ENCODE measurements at regions not wholly inside any gene's neighbourhood (a gene's known extent, or its start where the extent isn't known, plus 50 kb on each side); places are given as distances from the start of the nearest gene placed in this dataset.

GRCh38 chr5:77157732-77158532, 52.5 kb upstream of the PDE8B start:
- Histone ChIP-seq H3K9me3 (ENCODE audit: low read depth) (no peaks in the 10 kb centered on the region), H3K36me3 (ENCODE audit: low read depth) (no peaks in the 10 kb centered on the region), H3K27me3 (replicated peaks; ENCODE audit: insufficient read depth) (no peaks in the 10 kb centered on the region), H3F3A (ENCODE audit: insufficient read depth) (no peaks in the 10 kb centered on the region), H2AFZ (no peak overlapping the region), H3K4me1 (ENCODE audit: insufficient read depth) (no peaks in the 10 kb centered on the region), H3K9ac (no peak overlapping the region), H3K79me2 (ENCODE audit: insufficient read depth) (no peaks in the 10 kb centered on the region), H3K4me2 (ENCODE audit: unreplicated experiment) (no peak overlapping the region), H4K20me1 (ENCODE audit: insufficient read depth) (no peaks in the 10 kb centered on the region), H3K4me3 (no peak overlapping the region), H3K27ac (no peak overlapping the region), H3K9me2 (ENCODE audit: insufficient read depth) (no peaks in the 10 kb centered on the region)
- no peak for DNase-seq
- TF ChIP-seq EZH2 (IDR thresholded peaks at IDR 0.05; ENCODE audit: insufficient read depth, poor library complexity, severe bottlenecking) (no peak), EZH2phosphoT487 (IDR thresholded peaks at IDR 0.05; ENCODE audit: insufficient read depth, low read depth) (no peak)
- 13 to 18% methylated on average over 5 of the region's 5 CpGs for whole genome bisulfite sequencing, 2 experiments (ENCODE audit: low coverage in 1 of 2, low lambda C conversion rate in 2 of 2, missing lambda C conversion rate in 2 of 2)
- in situ Hi-C loops (cut with MboI), result no loop called here

- no peak for TF ChIP-seq EZH2phosphoT487 (IDR thresholded peaks at IDR 0.05; ENCODE audit: insufficient read depth, low read depth)
- no peak for TF ChIP-seq EZH2 (IDR thresholded peaks at IDR 0.05; ENCODE audit: insufficient read depth, poor library complexity, severe bottlenecking)
- Histone ChIP-seq H2AFZ (no peak overlapping the region), H3K9ac (no peak overlapping the region), H3F3A (ENCODE audit: insufficient read depth) (no peaks in the 10 kb centered on the region), H3K4me2 (ENCODE audit: unreplicated experiment) (no peak overlapping the region), H4K20me1 (ENCODE audit: insufficient read depth) (no peaks in the 10 kb centered on the region), H3K27ac (no peak overlapping the region), H3K4me3 (no peak overlapping the region), H3K4me1 (ENCODE audit: insufficient read depth) (no peaks in the 10 kb centered on the region), H3K27me3 (replicated peaks; ENCODE audit: insufficient read depth) (0 out of 2 replicates have a peak, but pooled peaks cover 4% of the 10 kb centered on the region), H3K79me2 (ENCODE audit: insufficient read depth) (no peaks in the 10 kb centered on the region), H3K9me3 (ENCODE audit: low read depth) (no peaks in the 10 kb centered on the region), H3K36me3 (ENCODE audit: low read depth) (no peaks in the 10 kb centered on the region), H3K9me2 (ENCODE audit: insufficient read depth) (no peaks in the 10 kb centered on the region)
- in situ Hi-C loops (cut with MboI), result no loop called here
- 92 to 94% methylated on average over 3 of the region's 3 CpGs for WGBS, 2 experiments (ENCODE audit: low coverage in 1 of 2, low lambda C conversion rate in 2 of 2, missing lambda C conversion rate in 2 of 2)
- no peak for DNase-seq
These were observed 54.1 kb upstream of the PDE8B start for GRCh38 chr5:77156379-77156778.

- in situ Hi-C loops (cut with MboI), result no loop called here
- Histone ChIP-seq H3K79me2 (ENCODE audit: insufficient read depth) (no peaks in the 10 kb centered on the region), H2AFZ (no peak overlapping the region), H3K4me2 (ENCODE audit: unreplicated experiment) (no peak overlapping the region), H3K9me3 (ENCODE audit: low read depth) (no peaks in the 10 kb centered on the region), H3F3A (ENCODE audit: insufficient read depth) (no peaks in the 10 kb centered on the region), H3K4me1 (ENCODE audit: insufficient read depth) (no peaks in the 10 kb centered on the region), H4K20me1 (ENCODE audit: insufficient read depth) (no peaks in the 10 kb centered on the region), H3K36me3 (ENCODE audit: low read depth) (no peaks in the 10 kb centered on the region), H3K4me3 (no peak overlapping the region), H3K9me2 (ENCODE audit: insufficient read depth) (no peaks in the 10 kb centered on the region), H3K27me3 (replicated peaks; ENCODE audit: insufficient read depth) (0 out of 2 replicates have a peak, but pooled peaks cover 4% of the 10 kb centered on the region), H3K27ac (no peak overlapping the region), H3K9ac (no peak overlapping the region)
- no peak for DNase-seq
- 82 to 85% methylated on average over 8 of the region's 8 CpGs for WGBS, 2 experiments (ENCODE audit: low coverage in 1 of 2, low lambda C conversion rate in 2 of 2, missing lambda C conversion rate in 2 of 2)
- TF ChIP-seq EZH2phosphoT487 (IDR thresholded peaks at IDR 0.05; ENCODE audit: insufficient read depth, low read depth), result no peak
- no peak for TF ChIP-seq EZH2 (IDR thresholded peaks at IDR 0.05; ENCODE audit: insufficient read depth, poor library complexity, severe bottlenecking)
These were observed 55.2 kb upstream of the PDE8B start for GRCh38 chr5:77155179-77155785.

- Histone ChIP-seq H3K4me3 (no peak overlapping the region), H3K9ac (no peak overlapping the region), H3K79me2 (ENCODE audit: insufficient read depth) (no peaks in the 10 kb centered on the region), H3K9me2 (ENCODE audit: insufficient read depth) (no peaks in the 10 kb centered on the region), H3K9me3 (ENCODE audit: low read depth) (no peaks in the 10 kb centered on the region), H3K36me3 (ENCODE audit: low read depth) (no peaks in the 10 kb centered on the region), H3K27me3 (replicated peaks; ENCODE audit: insufficient read depth) (0 out of 2 replicates have a peak, but pooled peaks cover 4% of the 10 kb centered on the region), H3K4me1 (ENCODE audit: insufficient read depth) (no peaks in the 10 kb centered on the region), H3F3A (ENCODE audit: insufficient read depth) (no peaks in the 10 kb centered on the region), H4K20me1 (ENCODE audit: insufficient read depth) (no peaks in the 10 kb centered on the region), H3K27ac (no peak overlapping the region), H2AFZ (no peak overlapping the region), H3K4me2 (ENCODE audit: unreplicated experiment) (no peak overlapping the region)
- DNase-seq, result no peak
- 89 to 90% methylated on average over 6 to 8 of the region's 8 CpGs for WGBS, 2 experiments (ENCODE audit: low coverage in 1 of 2, low lambda C conversion rate in 2 of 2, missing lambda C conversion rate in 2 of 2)
- in situ Hi-C loops (cut with MboI), result no loop called here
- TF ChIP-seq EZH2 (IDR thresholded peaks at IDR 0.05; ENCODE audit: insufficient read depth, poor library complexity, severe bottlenecking), result no peak
- no peak for TF ChIP-seq EZH2phosphoT487 (IDR thresholded peaks at IDR 0.05; ENCODE audit: insufficient read depth, low read depth)
These were observed 58.0 kb upstream of the PDE8B start for GRCh38 chr5:77152441-77152840.
